Activated CD4-positive, alpha-beta T cell treated with anti-CD3 and anti-CD28 coated beads, Interleukin-2, amount 50 U/mL, for 16 hours (primary cell): ENCODE measurements at regions not wholly inside any gene's neighbourhood (a gene's known extent, or its start where the extent isn't known, plus 50 kb on each side); places are given as distances from the start of the nearest gene placed in this dataset.
"Not testable (repeated sequence)": the region's sequence is repeated elsewhere in the genome, so short reads cannot be mapped to it uniquely, and the experiment has no call there.

ENCODE experiments used
- DNase-seq: peaks from one replicate; pipeline ENCODE4 v3.0.0-alpha.2; 2020

- DNase-seq = no peak
Measured at GRCh38 chr2:16250466-16250865, 310.1 kb downstream of the MYCN start.

GRCh38 chr2:16250056-16250425 is 309.7 kb downstream of the MYCN start:
- DNase-seq = no peak

DNA sequence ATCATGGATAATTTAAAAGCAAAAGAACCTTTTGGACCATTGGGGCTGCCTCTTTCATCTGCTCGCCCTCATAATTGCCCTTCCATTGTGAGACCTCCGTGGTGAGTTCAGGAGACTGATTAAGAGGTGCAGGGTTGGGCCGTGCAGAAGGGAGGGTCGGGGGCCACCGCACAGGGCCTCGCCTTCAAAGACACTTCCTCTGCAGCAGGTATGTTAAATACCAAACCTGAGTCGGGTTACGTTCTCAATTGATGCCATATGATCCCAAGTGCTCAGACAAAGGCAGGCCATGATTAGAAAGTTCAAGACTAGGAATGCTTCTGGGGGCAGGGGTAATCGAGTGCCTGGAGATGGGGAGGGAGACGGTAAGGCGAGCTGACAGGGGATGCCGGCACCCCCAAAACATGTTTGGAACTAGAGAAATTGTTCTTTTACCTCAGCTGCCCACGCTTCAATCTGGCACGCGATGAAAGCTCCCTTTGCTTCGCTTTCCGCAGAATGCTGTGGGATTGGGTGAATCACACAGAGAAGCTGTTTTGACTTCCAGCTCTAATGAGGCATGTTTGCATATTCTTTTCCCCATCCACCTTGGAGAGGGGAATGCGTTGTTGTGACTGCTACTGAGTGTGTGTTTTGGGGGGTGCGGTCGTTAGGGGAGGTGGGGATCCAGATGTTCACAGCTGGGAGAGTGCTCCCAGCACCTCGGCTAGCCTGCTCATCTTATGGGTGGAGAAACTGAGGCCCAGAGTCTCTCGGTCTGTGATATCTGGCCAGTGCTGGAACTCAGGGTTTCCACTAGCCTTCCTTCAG is 309.1 kb downstream of the MYCN start:
- DNase-seq = no peak

DNA sequence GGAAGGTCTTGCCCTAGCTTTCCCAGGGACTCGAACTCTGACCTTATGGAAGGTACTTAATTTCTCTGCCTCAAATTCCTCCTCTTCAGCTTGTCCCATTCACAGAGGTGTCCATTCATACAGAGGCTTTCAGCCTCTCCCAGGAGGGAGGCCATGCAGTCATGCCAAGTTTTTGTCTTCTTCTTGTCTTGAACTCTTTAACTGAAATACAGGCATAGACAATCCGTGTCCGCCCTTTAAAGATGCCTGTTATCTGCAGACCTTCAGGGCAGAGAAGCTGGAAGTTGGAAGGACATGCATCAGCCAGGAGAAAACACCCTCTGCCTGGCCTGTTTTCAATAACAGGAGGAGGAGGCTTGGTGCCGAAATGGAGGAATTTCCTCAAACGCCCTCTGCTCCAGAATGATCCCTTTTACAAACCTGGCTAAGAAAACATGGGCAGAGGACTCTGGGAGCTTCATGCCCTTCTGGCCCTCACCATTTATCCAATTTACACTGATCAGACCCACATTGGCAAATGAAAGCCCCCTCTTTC is 308.3 kb downstream of the MYCN start:
- no peak for DNase-seq

DNA sequence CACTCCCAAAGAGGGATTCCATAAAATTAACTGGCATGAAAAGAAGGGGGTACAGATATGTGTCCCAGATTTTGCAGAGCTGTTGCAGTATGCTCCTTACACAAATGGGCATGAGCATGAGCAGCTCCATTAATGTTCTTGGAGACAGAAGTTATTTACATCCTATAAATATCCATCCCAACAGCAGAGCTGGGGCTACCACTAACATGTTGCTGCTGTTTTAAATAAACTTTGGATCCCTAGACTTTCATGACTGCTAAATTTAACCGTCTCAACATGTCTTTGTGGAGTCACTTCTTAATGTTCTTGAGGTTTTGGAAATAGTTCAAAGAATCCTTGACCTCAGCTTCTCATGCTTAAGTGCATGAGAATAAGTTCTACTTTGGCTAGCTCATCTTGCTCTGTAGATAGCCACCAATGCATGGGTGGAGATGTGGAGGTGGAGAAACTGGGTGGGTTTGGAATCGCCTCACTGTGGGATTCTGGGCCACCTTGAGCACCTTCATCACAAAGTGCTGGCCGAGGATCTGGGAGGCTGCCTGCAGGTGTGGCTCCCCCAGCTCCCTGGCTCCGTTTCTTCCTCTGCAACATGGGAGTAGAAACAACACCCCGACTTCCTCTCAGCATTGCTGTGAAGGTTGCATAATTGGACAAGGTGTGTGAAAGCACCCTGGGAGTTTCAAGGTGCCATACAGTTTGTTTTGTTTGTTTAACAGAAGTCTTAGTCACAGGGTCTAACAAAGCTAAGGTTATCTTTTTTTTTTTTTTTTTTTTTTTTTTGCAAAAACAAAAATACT is 307.2 kb downstream of the MYCN start:
- DNase-seq = no peak

GRCh38 chr2:16246911-16247310 is 306.6 kb downstream of the MYCN start:
- DNase-seq = no peak

- DNase-seq = no peak
Measured at GRCh38 chr2:16246281-16246850, 306.0 kb downstream of the MYCN start.

DNA sequence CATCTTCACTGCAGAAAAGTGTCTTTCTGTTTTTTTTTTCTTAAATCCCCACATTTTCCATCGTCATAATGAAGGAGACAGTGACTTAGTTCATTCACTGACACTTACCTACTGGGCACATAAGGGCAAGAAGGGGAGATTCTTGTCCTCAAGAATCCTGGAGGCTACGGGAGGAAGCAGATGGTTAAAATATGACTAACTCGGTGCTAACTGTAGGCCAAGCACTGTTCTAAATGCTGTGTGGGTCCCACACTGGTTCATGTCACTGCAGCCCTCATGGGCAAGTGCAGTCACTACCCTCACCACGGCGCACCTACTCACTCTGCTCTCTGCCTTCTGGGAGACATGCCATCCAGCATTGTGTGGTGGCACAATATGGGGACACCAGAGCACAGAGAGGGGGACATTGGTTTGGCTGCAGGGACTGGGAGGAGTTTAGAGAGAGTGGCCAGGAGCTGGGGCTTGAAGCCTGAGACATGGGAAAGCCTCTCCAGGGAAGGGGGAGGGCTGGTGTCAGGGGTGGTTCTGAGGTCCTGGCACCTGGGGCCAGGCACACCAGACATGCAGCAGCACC is 305.2 kb downstream of the MYCN start:
- no peak for DNase-seq

DNA sequence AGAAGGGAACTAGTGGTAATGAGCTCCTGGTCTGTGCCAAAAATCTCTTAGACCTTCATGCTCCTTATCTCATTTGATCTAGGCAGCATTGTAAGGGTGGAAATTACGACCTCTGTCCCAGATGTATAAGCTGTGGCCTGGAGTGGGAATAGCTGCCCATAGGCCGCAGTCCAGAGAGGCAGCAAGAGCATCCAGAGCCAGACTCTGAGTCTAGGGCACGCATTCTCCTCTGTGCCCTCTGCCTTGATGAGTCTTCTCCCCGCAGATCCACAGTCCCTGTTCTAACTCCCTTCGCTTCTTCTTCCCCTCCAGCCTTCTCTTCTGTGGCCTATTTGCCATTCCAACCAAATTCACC is 304.6 kb downstream of the MYCN start:
- DNase-seq = no peak

DNA sequence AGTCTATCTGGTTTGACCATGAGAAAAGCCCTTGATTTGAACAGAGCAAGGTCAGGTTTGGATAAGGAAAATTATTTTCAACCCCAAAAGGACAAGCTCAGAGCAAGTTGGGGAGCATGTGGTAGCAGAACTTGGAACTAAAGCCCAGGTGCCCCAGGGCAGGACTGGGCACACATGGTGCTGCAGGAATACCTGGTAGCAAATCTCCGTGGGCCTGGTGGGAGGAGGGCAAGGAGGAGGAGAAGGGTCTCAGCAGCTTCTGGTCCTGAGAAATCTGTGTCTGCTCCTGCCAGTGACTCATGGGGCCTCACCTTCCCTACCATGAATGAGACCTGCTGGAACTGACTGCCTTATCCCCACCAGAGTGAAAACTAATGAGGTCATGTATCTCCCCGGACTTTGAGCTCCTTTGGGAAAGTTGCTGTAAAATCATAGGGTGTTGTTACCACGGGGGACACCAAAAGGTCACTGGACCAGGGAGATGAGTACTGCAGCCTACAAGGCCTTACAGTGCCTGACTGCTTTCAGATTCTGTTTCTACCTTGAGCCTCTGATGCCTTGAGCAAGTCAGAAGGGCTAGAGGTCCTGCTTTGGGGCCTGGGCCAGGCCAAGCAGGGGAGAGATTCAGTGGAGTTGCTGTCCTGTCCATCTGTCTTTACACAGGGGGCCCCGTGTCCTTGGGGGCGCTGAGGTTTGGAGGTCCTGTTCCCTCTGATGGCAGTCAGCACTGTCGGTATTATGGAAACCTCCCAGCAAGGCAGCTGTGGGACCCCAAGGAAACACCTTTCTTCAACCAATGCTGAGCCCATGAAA is 304.0 kb downstream of the MYCN start:
- DNase-seq = no peak

- no peak for DNase-seq
Measured at GRCh38 chr2:16243411-16243996, 303.2 kb downstream of the MYCN start.

DNA sequence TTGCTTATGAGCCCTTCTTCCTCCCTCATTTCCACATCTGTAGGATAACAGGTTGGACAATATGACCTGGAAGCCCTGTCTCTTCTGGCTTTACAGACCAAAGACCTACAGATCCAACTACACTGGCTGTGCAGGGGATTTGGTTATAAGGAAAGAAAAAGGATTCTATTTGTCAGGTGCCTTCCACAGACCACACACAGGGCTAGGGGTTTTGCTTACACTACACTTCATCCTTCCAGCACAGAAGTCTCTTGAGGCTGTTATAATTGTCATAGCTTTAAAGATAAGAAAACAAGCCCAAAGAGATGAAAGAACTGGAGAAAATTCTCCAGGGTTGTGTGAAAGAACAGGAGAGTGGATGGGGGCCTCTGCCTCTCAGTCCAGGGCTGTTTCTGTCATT is 302.6 kb downstream of the MYCN start:
- DNase-seq = no peak

GRCh38 chr2:16241166-16242160 is 301.1 kb downstream of the MYCN start:
- DNase-seq = no peak

GRCh38 chr2:16240402-16240801 is 300.1 kb downstream of the MYCN start:
- DNase-seq = no peak

GRCh38 chr2:16239296-16239850 is 299.0 kb downstream of the MYCN start:
- DNase-seq = no peak

DNA sequence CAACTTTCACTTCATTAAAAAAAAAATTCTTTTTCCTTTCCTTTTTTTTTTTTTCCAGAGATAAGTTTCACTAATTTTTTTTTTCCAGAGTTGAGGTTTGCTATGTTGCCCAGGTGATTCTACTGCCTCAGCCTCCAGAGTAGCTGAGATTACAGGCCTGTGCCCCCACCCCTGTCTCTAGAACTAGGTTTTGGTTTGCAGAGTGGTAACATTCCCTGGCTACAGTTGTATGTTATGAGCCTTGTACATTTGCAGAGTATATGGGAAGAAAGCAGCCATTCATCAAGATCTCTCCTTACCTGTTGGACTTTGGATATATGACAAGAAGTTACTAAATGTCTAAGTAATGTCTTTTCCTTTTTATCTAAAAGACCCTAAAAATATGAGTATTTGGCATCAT is 298.4 kb downstream of the MYCN start:
- DNase-seq = no peak

DNA sequence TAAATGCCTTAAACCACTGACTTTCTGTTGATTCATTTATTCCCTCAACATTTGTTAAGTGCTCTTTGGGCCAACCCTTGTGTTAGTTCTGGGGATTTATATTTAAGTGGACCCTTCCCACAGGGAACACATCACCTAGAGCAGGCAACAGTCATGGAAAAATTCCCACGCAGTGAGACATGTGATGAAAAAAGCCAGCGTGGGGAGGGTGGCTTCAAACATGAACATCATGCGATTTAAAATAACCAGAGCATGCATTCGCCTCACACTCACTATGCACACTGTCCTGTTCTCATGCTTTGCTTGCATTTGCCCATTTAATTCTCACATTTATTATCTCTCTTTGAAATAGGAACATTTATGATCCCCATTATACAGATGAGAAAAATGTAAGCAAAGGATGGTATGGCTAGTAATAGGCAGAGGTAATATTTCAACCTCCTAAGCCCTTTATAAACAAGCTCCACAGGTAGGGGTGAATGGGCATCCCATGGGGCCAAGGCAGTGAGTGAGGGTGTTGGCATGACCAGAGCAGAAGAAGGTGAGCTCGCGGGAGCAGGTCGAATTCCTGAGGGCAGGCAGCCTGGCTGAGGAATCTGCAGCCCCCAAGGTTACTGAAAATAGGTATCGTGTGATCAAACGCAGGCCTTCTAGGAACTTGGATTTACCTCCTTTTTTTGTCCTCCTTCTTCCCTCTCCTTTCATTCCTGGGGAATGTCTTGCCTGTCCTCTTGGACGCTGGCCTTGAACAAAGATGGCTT is 297.8 kb downstream of the MYCN start:
- no peak for DNase-seq

- DNase-seq = no peak
Measured at GRCh38 chr2:16235747-16236146, 295.4 kb downstream of the MYCN start.

- not testable (repeated sequence) for DNase-seq
Measured at GRCh38 chr2:16235291-16235690, 294.9 kb downstream of the MYCN start.

DNA sequence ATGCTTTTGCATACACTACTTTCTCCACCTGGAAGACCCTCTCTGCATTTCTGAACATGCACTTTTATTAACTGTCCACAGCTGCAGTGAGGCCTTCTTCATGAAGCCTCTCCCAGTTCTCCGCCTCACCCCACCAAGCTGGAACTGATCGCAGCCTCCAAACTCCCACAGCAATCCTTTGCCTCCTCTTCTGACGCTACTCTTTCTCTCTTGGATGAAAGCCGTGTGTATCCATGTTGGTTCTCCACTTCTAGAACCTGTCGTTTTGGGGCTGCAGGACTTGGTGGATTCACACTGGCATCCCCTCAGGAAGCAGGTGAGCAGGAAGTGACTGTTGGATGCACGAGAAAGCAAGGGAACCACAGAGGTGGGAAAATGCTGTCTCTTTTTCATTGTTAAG is 288.6 kb downstream of the MYCN start:
- no peak for DNase-seq
